CD14-positive monocyte (primary cell): ENCODE measurements at regions not wholly inside any gene's neighbourhood (a gene's known extent, or its start where the extent isn't known, plus 50 kb on each side); places are given as distances from the start of the nearest gene placed in this dataset.

Source experiments
- DNase-seq, 3 donors: peaks; one replicate each; pipeline ENCODE4 v3.0.0-alpha.2; 2011 to 2022
- H2AFZ ChIP-seq: 2 replicates; pipeline ENCODE4 v1.6.0; 2012; ENCODE audit warnings: mild to moderate bottlenecking, low read depth, low read length, inconsistent platforms; ENCODE audit not compliant: insufficient read depth, poor library complexity, severe bottlenecking
- H3K27ac ChIP-seq, 2 donors: 1 replicate in 1 of 2; 2 replicates in 1 of 2; pipeline ENCODE4 v1.5.1; 2012 to 2013; ENCODE audit warnings: low read length in 2 of 2, control low read depth in 1 of 2, inconsistent platforms in 1 of 2, low read depth in 1 of 2, mild to moderate bottlenecking in 1 of 2
- H3K27me3 ChIP-seq, 2 donors: one replicate each; pipeline versions ENCODE4 v1.6.0 to v1.6.1; 2011 to 2013; ENCODE audit warnings: low read length in 2 of 2; ENCODE audit not compliant: control insufficient read depth in 2 of 2, insufficient read depth in 2 of 2
- H3K36me3 ChIP-seq, 2 donors: replicated peaks in 1 of 2; 1 replicate in 1 of 2; 2 replicates in 1 of 2; pipeline versions ENCODE4 v1.5.1 to v1.6.1; 2012 to 2013; ENCODE audit warnings: low read length in 2 of 2, control low read depth in 1 of 2, inconsistent platforms in 1 of 2, mild to moderate bottlenecking in 1 of 2; ENCODE audit not compliant: insufficient read depth in 2 of 2, control insufficient read depth in 1 of 2
- H3K4me1 ChIP-seq, 2 donors: 1 replicate in 1 of 2; 2 replicates in 1 of 2; pipeline versions ENCODE4 v1.5.1 to v1.6.1; 2012 to 2013; ENCODE audit warnings: low read length in 2 of 2, control low read depth in 1 of 2, inconsistent platforms in 1 of 2, mild to moderate bottlenecking in 1 of 2, moderate library complexity in 1 of 2; ENCODE audit not compliant: insufficient read depth in 2 of 2, control insufficient read depth in 1 of 2
- H3K4me2 ChIP-seq: replicated peaks from 2 replicates; pipeline ENCODE3; 2012; ENCODE audit warnings: low read length, moderate library complexity, mild to moderate bottlenecking; ENCODE audit not compliant: poor library complexity, severe bottlenecking; ENCODE audit errors: extremely low read depth
- H3K4me3 ChIP-seq, 3 experiments: fragments of 200-600 bp in 1 of 3; sonication (generic) in 1 of 3; replicated peaks in 1 of 3; 1 replicate in 2 of 3; 2 replicates in 1 of 3; pipeline ENCODE4 v1.5.1; 2011 to 2013; ENCODE audit warnings: low read length in 3 of 3, mild to moderate bottlenecking in 3 of 3, control low read depth in 2 of 3, low read depth in 2 of 3, inconsistent platforms in 1 of 3, moderate library complexity in 1 of 3
- H3K79me2 ChIP-seq: 2 replicates; pipeline ENCODE4 v1.6.0; 2012; ENCODE audit warnings: mild to moderate bottlenecking, control low read depth, inconsistent platforms, low read length, moderate library complexity; ENCODE audit not compliant: insufficient read depth
- H3K9ac ChIP-seq: 2 replicates; pipeline ENCODE4 v1.6.0; 2017; ENCODE audit warnings: low read length, mild to moderate bottlenecking; ENCODE audit not compliant: insufficient read depth, poor library complexity, severe bottlenecking
- H3K9me3 ChIP-seq, 2 donors: replicated peaks in 1 of 2; 1 replicate in 1 of 2; 2 replicates in 1 of 2; pipeline versions ENCODE4 v1.5.1 to v1.6.1; 2012 to 2013; ENCODE audit warnings: low read length in 2 of 2, control low read depth in 1 of 2; ENCODE audit not compliant: control insufficient read depth in 1 of 2, insufficient read depth in 1 of 2
- H4K20me1 ChIP-seq: 2 replicates; pipeline ENCODE4 v1.6.0; 2012; ENCODE audit warnings: mild to moderate bottlenecking, low read length, control low read depth, moderate library complexity; ENCODE audit not compliant: insufficient read depth
- H3K27ac Mint-ChIP-seq, 7 donors: one replicate each; pipeline ENCODE4 v1.8.0; 2020; ENCODE audit warnings: mild to moderate bottlenecking in 7 of 7, mixed read lengths in 7 of 7, moderate library complexity in 6 of 7, inconsistent platforms in 2 of 7
- H3K27me3 Mint-ChIP-seq, 3 donors: one replicate each; pipeline ENCODE4 v1.8.0; 2021 to 2022; ENCODE audit warnings: low read depth in 3 of 3, mild to moderate bottlenecking in 3 of 3, mixed read lengths in 3 of 3, moderate library complexity in 3 of 3, inconsistent platforms in 1 of 3
- H3K36me3 Mint-ChIP-seq, 2 donors: one replicate each; pipeline ENCODE4 v1.8.0; 2020; ENCODE audit warnings: mixed read lengths in 2 of 2, inconsistent platforms in 1 of 2, mild to moderate bottlenecking in 1 of 2
- H3K4me1 Mint-ChIP-seq: one replicate; pipeline ENCODE4 v1.8.0; 2020; ENCODE audit warnings: mild to moderate bottlenecking, mixed read lengths
- H3K4me3 Mint-ChIP-seq, 2 donors: one replicate each; pipeline ENCODE4 v1.8.0; 2020; ENCODE audit warnings: mild to moderate bottlenecking in 2 of 2, mixed read lengths in 2 of 2, moderate library complexity in 1 of 2
- H3K9me3 Mint-ChIP-seq, 7 donors: one replicate each; pipeline ENCODE4 v1.8.0; 2020 to 2022; ENCODE audit warnings: mixed read lengths in 7 of 7, mild to moderate bottlenecking in 6 of 7, moderate library complexity in 6 of 7, inconsistent platforms in 2 of 7
- CTCF ChIP-seq: fragments of 200-600 bp; IDR thresholded peaks from one replicate; pipeline ENCODE4 v1.8.0; 2022; ENCODE audit warnings: antibody characterized with exemption, mild to moderate bottlenecking
- WGBS: methylation state at CpG from one replicate; pipeline ENCODE4 v1.1.5; 2013; ENCODE audit warnings: missing lambda C conversion rate; ENCODE audit not compliant: insufficient coverage; 5-methylcytosine and 5-hydroxymethylcytosine counted together
- intact Hi-C, 2 donors: fragments of 100-400 bp; cut with micrococcal nuclease; formaldehyde crosslinking; loops; one replicate each; pipeline versions ENCODE4 v1.15.0 to v1.15.1; 2023

GRCh38 chr2:18484625-18485024 lies 75.8 kb downstream of the RDH14 start:
- Histone ChIP-seq H3K36me3 (no peaks in the 10 kb centered on the region), H3K4me1 (no peaks in the 10 kb centered on the region), H2AFZ (no peak overlapping the region), H3K4me3 (no peak overlapping the region), H3K79me2 (no peaks in the 10 kb centered on the region), H3K27ac (no peak overlapping the region), H4K20me1 (no peaks in the 10 kb centered on the region), H3K27me3 (no peaks in the 10 kb centered on the region), H3K9ac (no peak overlapping the region), H3K9me3 (no peaks in the 10 kb centered on the region), H3K4me2 (no peak overlapping the region)
- H3K36me3 Mint-ChIP-seq = no peaks in the 10 kb centered on the region
- TF ChIP-seq CTCF = no peak
- H3K4me1 Mint-ChIP-seq = peaks cover 2% of the 10 kb centered on the region
- H3K9me3 Mint-ChIP-seq = peaks cover 0 to 3% (median 0%) of the 10 kb centered on the region in 7 donors
- peaks cover 0 to 3% (median 0%) of the 10 kb centered on the region in 3 donors for H3K27me3 Mint-ChIP-seq
- DNase-seq = no peak
- no peak overlapping the region for H3K4me3 Mint-ChIP-seq
- intact Hi-C loops = no loop called here
- H3K27ac Mint-ChIP-seq = no peak overlapping the region

- Mint-ChIP-seq H3K9me3 (peaks cover 0 to 3% (median 0%) of the 10 kb centered on the region in 7 donors), H3K4me3 (no peak overlapping the region), H3K27ac (no peak overlapping the region), H3K4me1 (peaks cover 2% of the 10 kb centered on the region), H3K36me3 (no peaks in the 10 kb centered on the region), H3K27me3 (peaks cover 0 to 3% (median 0%) of the 10 kb centered on the region in 3 donors)
- Histone ChIP-seq H3K79me2 (no peaks in the 10 kb centered on the region), H3K27me3 (no peaks in the 10 kb centered on the region), H3K36me3 (no peaks in the 10 kb centered on the region), H3K4me3 (no peak overlapping the region), H3K4me1 (no peaks in the 10 kb centered on the region), H4K20me1 (no peaks in the 10 kb centered on the region), H3K27ac (no peak overlapping the region), H3K9me3 (no peaks in the 10 kb centered on the region), H3K9ac (no peak overlapping the region), H2AFZ (no peak overlapping the region), H3K4me2 (no peak overlapping the region)
- TF ChIP-seq CTCF = no peak
- WGBS = 84% methylated on average over 2 of the region's 3 CpGs
- DNase-seq = no peak
- intact Hi-C loops = no loop called here
Observed at GRCh38 chr2:18483896-18484295, 76.6 kb downstream of the RDH14 start.
